ENCODE measurements at regions not wholly inside any gene's neighbourhood (a gene's known extent, or its start where the extent isn't known, plus 50 kb on each side); places are given as distances from the start of the nearest gene placed in this dataset.

DNA sequence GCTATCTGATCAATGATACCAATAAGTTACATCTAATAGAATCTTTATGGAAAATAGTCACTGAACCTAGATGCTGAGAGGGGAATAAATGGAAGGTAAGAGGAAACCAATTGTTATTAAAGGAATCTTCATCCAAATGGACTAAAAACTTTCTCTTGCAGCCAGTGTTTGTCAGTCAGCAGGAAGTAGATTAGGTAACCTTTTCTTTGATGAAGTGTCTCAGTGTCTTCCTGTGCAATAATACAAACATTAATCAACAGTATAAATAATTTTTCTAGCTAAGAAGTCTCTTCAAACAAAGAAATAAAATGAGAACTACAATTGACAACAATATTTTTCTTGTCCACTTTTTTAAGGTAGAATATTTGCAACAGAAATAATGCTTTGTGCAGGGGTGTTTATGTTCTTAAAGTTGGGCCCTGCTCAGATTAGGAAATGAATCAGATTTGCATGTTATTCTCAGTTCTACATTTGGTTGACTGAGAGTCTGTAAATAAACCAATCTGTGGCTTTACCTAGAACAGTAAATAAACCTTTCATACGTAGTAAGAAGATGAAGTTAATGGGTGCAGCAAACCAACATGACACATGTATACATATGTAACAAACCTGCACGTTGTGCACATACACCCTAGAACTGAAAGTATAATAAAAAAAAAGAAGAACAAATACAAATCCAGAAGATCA, 391.4 kb downstream of the MRPL39 start:
- no peak overlapping the region for H3K27ac ChIP-seq (ENCODE audit: poor library complexity, severe bottlenecking)
- TF ChIP-seq, protein P1, sequence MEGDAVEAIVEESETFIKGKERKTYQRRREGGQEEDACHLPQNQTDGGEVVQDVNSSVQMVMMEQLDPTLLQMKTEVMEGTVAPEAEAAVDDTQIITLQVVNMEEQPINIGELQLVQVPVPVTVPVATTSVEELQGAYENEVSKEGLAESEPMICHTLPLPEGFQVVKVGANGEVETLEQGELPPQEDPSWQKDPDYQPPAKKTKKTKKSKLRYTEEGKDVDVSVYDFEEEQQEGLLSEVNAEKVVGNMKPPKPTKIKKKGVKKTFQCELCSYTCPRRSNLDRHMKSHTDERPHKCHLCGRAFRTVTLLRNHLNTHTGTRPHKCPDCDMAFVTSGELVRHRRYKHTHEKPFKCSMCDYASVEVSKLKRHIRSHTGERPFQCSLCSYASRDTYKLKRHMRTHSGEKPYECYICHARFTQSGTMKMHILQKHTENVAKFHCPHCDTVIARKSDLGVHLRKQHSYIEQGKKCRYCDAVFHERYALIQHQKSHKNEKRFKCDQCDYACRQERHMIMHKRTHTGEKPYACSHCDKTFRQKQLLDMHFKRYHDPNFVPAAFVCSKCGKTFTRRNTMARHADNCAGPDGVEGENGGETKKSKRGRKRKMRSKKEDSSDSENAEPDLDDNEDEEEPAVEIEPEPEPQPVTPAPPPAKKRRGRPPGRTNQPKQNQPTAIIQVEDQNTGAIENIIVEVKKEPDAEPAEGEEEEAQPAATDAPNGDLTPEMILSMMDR (IDR thresholded peaks at IDR 0.05; ENCODE audit: poor library complexity, severe bottlenecking) = no peak
- ATAC-seq (ENCODE audit: low read depth) (no peak), DNase-seq (ENCODE audit: low spot score) (no peak)
- no peaks in the 10 kb centered on the region for H3K9me3 ChIP-seq (ENCODE audit: severe bottlenecking)
- no peak overlapping the region for H3K4me3 ChIP-seq (ENCODE audit: severe bottlenecking)
- H3K4me1 ChIP-seq (ENCODE audit: insufficient read depth, poor library complexity, severe bottlenecking) = no peaks in the 10 kb centered on the region
- peaks cover 3% of the 10 kb centered on the region for H3K27me3 ChIP-seq (ENCODE audit: insufficient read depth, poor library complexity, severe bottlenecking)
- H3K36me3 ChIP-seq (ENCODE audit: low read depth) = no peaks in the 10 kb centered on the region

DNA sequence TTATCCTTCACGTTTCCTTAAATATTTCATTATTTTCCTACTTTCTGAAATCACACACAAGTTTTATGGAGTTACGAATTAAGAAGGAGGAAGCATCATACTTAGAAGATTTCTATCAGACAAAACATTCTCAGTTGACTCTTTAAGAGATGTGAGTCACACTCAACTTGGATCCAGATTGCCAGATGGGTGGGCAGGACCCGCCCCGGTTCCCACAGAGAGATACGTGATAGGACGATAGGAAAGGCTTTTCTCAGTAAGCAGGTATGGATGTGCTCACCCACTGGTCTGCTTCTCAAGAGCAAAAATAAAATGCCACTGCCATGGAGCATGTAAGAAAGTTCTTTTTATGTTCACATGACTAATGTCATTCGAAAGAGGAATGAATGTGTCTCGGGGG, 392.6 kb downstream of the MRPL39 start:
- Histone ChIP-seq H3K36me3 (ENCODE audit: low read depth) (no peaks in the 10 kb centered on the region), H3K4me1 (ENCODE audit: insufficient read depth, poor library complexity, severe bottlenecking) (no peaks in the 10 kb centered on the region), H3K27ac (ENCODE audit: poor library complexity, severe bottlenecking) (no peak overlapping the region), H3K4me3 (ENCODE audit: severe bottlenecking) (no peak overlapping the region), H3K27me3 (ENCODE audit: insufficient read depth, poor library complexity, severe bottlenecking) (peaks cover 3% of the 10 kb centered on the region), H3K9me3 (ENCODE audit: severe bottlenecking) (no peaks in the 10 kb centered on the region)
- ATAC-seq (ENCODE audit: low read depth) = no peak
- DNase-seq (ENCODE audit: low spot score) = no peak
- TF ChIP-seq, protein P1 (IDR thresholded peaks at IDR 0.05; ENCODE audit: poor library complexity, severe bottlenecking) = no peak

DNA sequence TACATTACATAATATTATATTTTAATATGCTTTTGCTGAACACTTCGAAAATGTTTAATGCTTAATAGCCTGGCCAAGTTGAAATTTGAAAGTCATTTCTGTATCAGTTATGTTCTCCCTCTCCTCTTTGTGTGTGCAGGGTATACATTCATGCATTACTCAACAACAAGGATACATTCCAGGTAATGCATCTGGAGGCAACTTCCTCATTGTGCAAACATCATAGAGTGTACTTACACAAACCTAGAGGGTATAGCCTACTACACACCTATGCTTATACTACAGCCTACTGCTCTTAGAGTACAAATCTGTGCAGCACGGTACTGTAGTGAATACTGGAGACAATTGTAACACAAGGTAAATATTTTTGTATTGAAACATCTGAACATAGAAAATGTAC, 407.3 kb downstream of the MRPL39 start:
- H3K36me3 ChIP-seq (ENCODE audit: low read depth) = no peaks in the 10 kb centered on the region
- no peak for ATAC-seq (ENCODE audit: low read depth)
- H3K27ac ChIP-seq (ENCODE audit: poor library complexity, severe bottlenecking) = no peak overlapping the region
- H3K9me3 ChIP-seq (ENCODE audit: severe bottlenecking) = no peaks in the 10 kb centered on the region
- H3K27me3 ChIP-seq (ENCODE audit: insufficient read depth, poor library complexity, severe bottlenecking) = peaks cover 9% of the 10 kb centered on the region
- no peaks in the 10 kb centered on the region for H3K4me1 ChIP-seq (ENCODE audit: insufficient read depth, poor library complexity, severe bottlenecking)
- TF ChIP-seq, protein P1 (IDR thresholded peaks at IDR 0.05; ENCODE audit: poor library complexity, severe bottlenecking) = no peak
- no peak for DNase-seq (ENCODE audit: low spot score)
- no peak overlapping the region for H3K4me3 ChIP-seq (ENCODE audit: severe bottlenecking)

DNA sequence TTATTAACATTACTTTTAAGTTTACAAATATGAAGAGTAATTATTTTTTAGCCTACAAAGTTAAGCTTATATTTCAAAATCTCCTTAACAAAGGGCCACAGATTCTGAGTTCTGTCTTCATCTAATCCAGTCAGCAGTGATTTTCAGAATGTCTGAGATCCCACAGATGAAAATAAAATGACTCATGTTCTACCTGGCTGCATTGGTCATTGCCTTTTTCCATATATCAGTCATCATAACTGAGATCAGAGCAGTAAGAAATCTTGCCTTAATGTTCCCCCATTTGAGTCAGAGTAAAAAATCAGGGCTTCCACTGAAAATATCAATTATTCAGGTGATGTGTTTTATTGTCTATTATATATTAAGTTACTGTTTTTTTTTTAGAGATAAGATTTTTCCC, 416.1 kb downstream of the MRPL39 start:
- peaks cover 21% of the 10 kb centered on the region for H3K27me3 ChIP-seq (ENCODE audit: insufficient read depth, poor library complexity, severe bottlenecking)
- H3K36me3 ChIP-seq (ENCODE audit: low read depth) = no peaks in the 10 kb centered on the region
- no peaks in the 10 kb centered on the region for H3K4me1 ChIP-seq (ENCODE audit: insufficient read depth, poor library complexity, severe bottlenecking)
- no peak overlapping the region for H3K27ac ChIP-seq (ENCODE audit: poor library complexity, severe bottlenecking)
- DNase-seq (ENCODE audit: low spot score) (no peak), ATAC-seq (ENCODE audit: low read depth) (no peak)
- TF ChIP-seq, protein P1 (IDR thresholded peaks at IDR 0.05; ENCODE audit: poor library complexity, severe bottlenecking) = no peak
- H3K9me3 ChIP-seq (ENCODE audit: severe bottlenecking) = no peaks in the 10 kb centered on the region
- no peak overlapping the region for H3K4me3 ChIP-seq (ENCODE audit: severe bottlenecking)

DNA sequence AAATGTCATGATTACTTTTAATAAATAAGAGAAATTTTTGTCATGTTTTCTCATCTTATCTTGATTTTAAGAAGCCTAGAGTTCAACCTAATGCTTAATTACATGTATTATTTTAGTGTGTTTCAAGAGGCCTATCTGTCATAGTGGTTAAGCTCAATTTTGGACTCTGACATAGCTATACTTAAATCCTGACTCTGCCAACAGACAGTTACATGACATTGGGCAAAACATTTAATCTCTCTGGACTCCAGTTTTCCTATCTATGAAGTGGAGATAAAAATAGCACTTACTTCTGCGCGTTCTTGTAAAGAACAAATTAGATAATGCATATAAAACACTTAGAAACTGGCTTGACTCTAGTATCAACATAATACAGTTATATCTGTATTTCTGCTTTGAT, 417.8 kb downstream of the MRPL39 start:
- TF ChIP-seq, protein P1 (IDR thresholded peaks at IDR 0.05; ENCODE audit: poor library complexity, severe bottlenecking) = no peak
- Histone ChIP-seq H3K9me3 (ENCODE audit: severe bottlenecking) (no peaks in the 10 kb centered on the region), H3K27me3 (ENCODE audit: insufficient read depth, poor library complexity, severe bottlenecking) (peaks cover 21% of the 10 kb centered on the region), H3K4me1 (ENCODE audit: insufficient read depth, poor library complexity, severe bottlenecking) (no peaks in the 10 kb centered on the region), H3K36me3 (ENCODE audit: low read depth) (no peaks in the 10 kb centered on the region), H3K4me3 (ENCODE audit: severe bottlenecking) (no peak overlapping the region), H3K27ac (ENCODE audit: poor library complexity, severe bottlenecking) (no peak overlapping the region)
- DNase-seq (ENCODE audit: low spot score) = no peak
- no peak for ATAC-seq (ENCODE audit: low read depth)

All from RWPE2 (cell line).